Left lung (tissue), 4 donors: ENCODE measurements at regions not wholly inside any gene's neighbourhood (a gene's known extent, or its start where the extent isn't known, plus 50 kb on each side); places are given as distances from the start of the nearest gene placed in this dataset.

Source experiments
- ATAC-seq: fragments of 200-7000 bp; cut with Tn5 transposase; one replicate; pipeline ENCODE4 v1.9.1; 2020; ENCODE audit warnings: moderate library complexity
- DNase-seq, 4 donors: peaks; one replicate each; pipeline ENCODE4 v3.0.0-alpha.2; 2013 to 2020
- H3K27ac ChIP-seq, 2 donors: fragments of 200-600 bp; sonication (generic) in 1 of 2; one replicate each; pipeline versions ENCODE4 v1.5.0 to v1.8.0; 2020 to 2021
- H3K27me3 ChIP-seq, 2 donors: fragments of 200-600 bp; sonication (generic) in 1 of 2; one replicate each; pipeline versions ENCODE4 v1.5.0 to v1.8.0; 2020 to 2021
- H3K36me3 ChIP-seq, 2 donors: fragments of 200-600 bp; sonication (generic) in 1 of 2; one replicate each; pipeline versions ENCODE4 v1.5.0 to v1.8.0; 2020 to 2021
- H3K4me1 ChIP-seq, 2 donors: fragments of 200-600 bp; one replicate each; pipeline ENCODE4 v1.8.0; 2021
- H3K4me3 ChIP-seq, 2 donors: fragments of 200-600 bp; sonication (generic) in 1 of 2; one replicate each; pipeline versions ENCODE4 v1.5.0 to v1.8.0; 2020 to 2021; ENCODE audit warnings: mild to moderate bottlenecking in 1 of 2
- H3K9me3 ChIP-seq, 2 donors: fragments of 200-600 bp; sonication (generic) in 1 of 2; one replicate each; pipeline versions ENCODE4 v1.5.0 to v1.8.0; 2020 to 2021
- intact Hi-C, 2 donors: fragments of 100-400 bp; cut with DNase I; formaldehyde crosslinking; loops; one replicate each; pipeline versions ENCODE4 v1.11.2 to v1.14.2; 2022
- TF ChIP-seq, protein P1 (sequence below), 2 donors: fragments of 200-600 bp; sonication (generic) in 1 of 2; IDR thresholded peaks; one replicate each; pipeline versions ENCODE4 v1.5.0 to v1.8.0; 2021; ENCODE audit warnings: antibody characterized with exemption in 2 of 2
- donor health status: DM: no; HTN: yes; CAD: no.
- donor health status: DM: no; HTN: no; CAD: no.

GRCh38 chr2:76270096-76270710 is 559.5 kb upstream of the GCFC2 start:
- intact Hi-C loops: no loop called here
- no peaks in the 10 kb centered on the region for H3K4me1 ChIP-seq
- no peak overlapping the region for H3K27ac ChIP-seq
- H3K36me3 ChIP-seq: no peaks in the 10 kb centered on the region
- ATAC-seq (no peak), DNase-seq (no peak)
- no peak overlapping the region for H3K4me3 ChIP-seq
- H3K27me3 ChIP-seq: no peaks in the 10 kb centered on the region
- no peaks in the 10 kb centered on the region for H3K9me3 ChIP-seq
- TF ChIP-seq, protein P1, sequence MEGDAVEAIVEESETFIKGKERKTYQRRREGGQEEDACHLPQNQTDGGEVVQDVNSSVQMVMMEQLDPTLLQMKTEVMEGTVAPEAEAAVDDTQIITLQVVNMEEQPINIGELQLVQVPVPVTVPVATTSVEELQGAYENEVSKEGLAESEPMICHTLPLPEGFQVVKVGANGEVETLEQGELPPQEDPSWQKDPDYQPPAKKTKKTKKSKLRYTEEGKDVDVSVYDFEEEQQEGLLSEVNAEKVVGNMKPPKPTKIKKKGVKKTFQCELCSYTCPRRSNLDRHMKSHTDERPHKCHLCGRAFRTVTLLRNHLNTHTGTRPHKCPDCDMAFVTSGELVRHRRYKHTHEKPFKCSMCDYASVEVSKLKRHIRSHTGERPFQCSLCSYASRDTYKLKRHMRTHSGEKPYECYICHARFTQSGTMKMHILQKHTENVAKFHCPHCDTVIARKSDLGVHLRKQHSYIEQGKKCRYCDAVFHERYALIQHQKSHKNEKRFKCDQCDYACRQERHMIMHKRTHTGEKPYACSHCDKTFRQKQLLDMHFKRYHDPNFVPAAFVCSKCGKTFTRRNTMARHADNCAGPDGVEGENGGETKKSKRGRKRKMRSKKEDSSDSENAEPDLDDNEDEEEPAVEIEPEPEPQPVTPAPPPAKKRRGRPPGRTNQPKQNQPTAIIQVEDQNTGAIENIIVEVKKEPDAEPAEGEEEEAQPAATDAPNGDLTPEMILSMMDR (IDR thresholded peaks at IDR 0.05): no peak

GRCh38 chr2:76268902-76269620 is 558.3 kb upstream of the GCFC2 start:
- Histone ChIP-seq H3K36me3 (no peaks in the 10 kb centered on the region), H3K9me3 (no peaks in the 10 kb centered on the region), H3K27me3 (no peaks in the 10 kb centered on the region), H3K4me3 (no peak overlapping the region), H3K27ac (no peak overlapping the region), H3K4me1 (no peaks in the 10 kb centered on the region)
- intact Hi-C loops: no loop called here
- ATAC-seq: no peak
- TF ChIP-seq, protein P1 (IDR thresholded peaks at IDR 0.05): no peak
- DNase-seq: peak in 2 of 4 donors; percentile 49 to 61

DNA sequence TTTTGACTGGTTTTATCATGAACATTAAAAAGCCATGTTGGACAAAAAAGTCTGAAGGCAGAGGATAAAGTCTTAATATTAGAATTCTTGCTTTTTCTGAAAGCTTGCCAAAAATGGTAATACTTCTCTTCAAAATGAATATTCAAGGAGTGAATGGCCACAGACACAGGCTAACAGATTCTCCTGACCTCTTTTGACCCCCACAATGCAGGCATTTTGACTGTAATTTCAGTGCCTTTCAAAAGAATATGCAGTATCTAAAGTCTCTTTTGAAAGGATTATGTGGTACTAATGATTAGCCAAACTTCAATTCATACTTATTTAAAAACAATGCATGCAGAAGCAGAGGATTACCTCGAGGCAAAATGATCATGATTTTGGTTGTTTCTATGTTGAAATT is 557.8 kb upstream of the GCFC2 start:
- DNase-seq: peak in 1 of 4 donors; percentile 14
- intact Hi-C loops: no loop called here
- no peak for ATAC-seq

DNA sequence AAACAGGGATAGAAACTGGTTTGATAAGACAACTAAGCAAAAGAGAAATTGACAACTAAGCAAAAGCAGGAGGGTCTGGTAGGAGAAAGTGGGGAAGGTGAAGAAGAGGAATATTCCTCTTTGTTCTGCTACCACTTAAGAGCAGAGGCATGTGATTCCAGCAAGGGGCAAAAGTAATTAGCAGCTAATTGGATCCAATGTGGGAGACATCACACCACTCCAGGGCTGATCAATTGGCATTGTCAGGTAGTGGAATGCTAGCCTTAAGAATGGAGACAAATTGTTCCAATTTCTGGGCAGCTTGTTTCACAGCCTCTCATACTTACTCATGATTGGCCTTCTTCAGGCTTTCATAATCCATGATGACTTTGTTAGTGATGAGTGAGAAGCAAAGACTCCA is 547.1 kb upstream of the GCFC2 start:
- no peaks in the 10 kb centered on the region for H3K4me1 ChIP-seq
- DNase-seq (no peak), ATAC-seq (no peak)
- no peaks in the 10 kb centered on the region for H3K9me3 ChIP-seq
- no peaks in the 10 kb centered on the region for H3K36me3 ChIP-seq
- H3K27me3 ChIP-seq: no peaks in the 10 kb centered on the region
- TF ChIP-seq, protein P1 (IDR thresholded peaks at IDR 0.05): no peak
- intact Hi-C loops: no loop called here
- H3K27ac ChIP-seq: no peak overlapping the region
- no peak overlapping the region for H3K4me3 ChIP-seq

More for the DNA sequence above, 557.8 kb upstream of the GCFC2 start:
- H3K4me1 ChIP-seq: no peaks in the 10 kb centered on the region
- TF ChIP-seq, protein P1 (IDR thresholded peaks at IDR 0.05): no peak
- H3K27ac ChIP-seq: no peak overlapping the region
- no peaks in the 10 kb centered on the region for H3K36me3 ChIP-seq
- H3K9me3 ChIP-seq: no peaks in the 10 kb centered on the region
- H3K4me3 ChIP-seq: no peak overlapping the region
- no peaks in the 10 kb centered on the region for H3K27me3 ChIP-seq

DNA sequence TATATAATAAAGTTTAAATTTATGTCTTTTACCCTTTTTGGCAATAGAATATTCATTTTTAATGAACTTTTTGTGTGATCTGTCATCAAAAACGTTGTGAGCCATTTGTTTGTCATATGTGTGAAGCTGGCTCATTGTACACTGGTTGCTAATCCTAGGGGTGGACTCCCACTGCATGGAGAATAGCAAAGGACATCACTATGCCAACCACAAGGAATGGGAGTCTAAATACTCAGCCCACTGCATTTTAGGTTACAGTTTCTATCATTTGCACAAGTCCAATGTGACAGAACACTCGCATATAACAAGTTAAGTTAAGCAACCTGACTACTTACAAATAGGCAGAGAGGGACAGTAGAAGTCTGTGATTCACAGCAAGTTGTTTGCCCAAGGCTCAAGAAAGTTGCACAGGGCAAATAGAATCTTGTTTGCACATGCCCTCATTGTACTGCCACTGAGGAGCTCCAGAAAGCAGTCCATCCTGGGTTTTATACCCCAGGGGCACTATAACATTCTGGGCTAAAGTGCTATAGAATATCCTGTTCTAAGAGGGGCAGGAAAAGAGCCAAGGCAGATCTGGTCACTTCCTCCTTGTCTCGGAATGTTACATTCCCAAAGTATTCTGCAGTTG is 545.9 kb upstream of the GCFC2 start:
- no peaks in the 10 kb centered on the region for H3K36me3 ChIP-seq
- peak; percentile 83 for ATAC-seq
- intact Hi-C loops: no loop called here

More for the DNA sequence above, 545.9 kb upstream of the GCFC2 start:
- TF ChIP-seq, protein P1 (IDR thresholded peaks at IDR 0.05): no peak
- Histone ChIP-seq H3K9me3 (no peaks in the 10 kb centered on the region), H3K4me1 (no peaks in the 10 kb centered on the region), H3K4me3 (no peak overlapping the region), H3K27ac (no peak overlapping the region), H3K27me3 (no peaks in the 10 kb centered on the region)
- DNase-seq: no peak
